Tibial nerve (tissue), 4 donors: ENCODE measurements at regions not wholly inside any gene's neighbourhood (a gene's known extent, or its start where the extent isn't known, plus 50 kb on each side); places are given as distances from the start of the nearest gene placed in this dataset.

Experiments used
- DNase-seq, 2 donors: peaks; one replicate each; pipeline ENCODE4 v3.0.0-alpha.2; 2019; ENCODE audit warnings: low spot score in 2 of 2
- H3K27ac ChIP-seq, 4 donors: fragments of 200-600 bp; sonication (generic) in 3 of 4; one replicate each; pipeline ENCODE4 v1.5.1; 2017 to 2019; ENCODE audit warnings: mild to moderate bottlenecking in 1 of 4
- H3K27me3 ChIP-seq, 2 donors: fragments of 200-600 bp; sonication (generic) in 1 of 2; one replicate each; pipeline versions ENCODE4 v1.5.1 to v1.6.0; 2017 to 2019
- H3K36me3 ChIP-seq, 3 donors: fragments of 200-600 bp; sonication (generic); one replicate each; pipeline ENCODE4 v1.5.1; 2018 to 2019
- H3K4me1 ChIP-seq, 4 donors: fragments of 200-600 bp; sonication (generic) in 3 of 4; one replicate each; pipeline ENCODE4 v1.5.1; 2017 to 2019
- H3K4me3 ChIP-seq, 4 donors: fragments of 200-600 bp; sonication (generic) in 3 of 4; one replicate each; pipeline ENCODE4 v1.5.1; 2017 to 2019; ENCODE audit warnings: mild to moderate bottlenecking in 1 of 4, moderate library complexity in 1 of 4
- H3K9me3 ChIP-seq, 4 donors: fragments of 200-600 bp; sonication (generic) in 3 of 4; one replicate each; pipeline ENCODE4 v1.5.1; 2017 to 2019
- CTCF ChIP-seq, 5 experiments: fragments of 200-600 bp in 3 of 5; fragments of 450-650 bp in 2 of 5; sonication (generic) in 3 of 5; IDR thresholded peaks; one replicate each; pipeline ENCODE4 v1.5.1; 2016 to 2019; ENCODE audit warnings: antibody characterized with exemption in 5 of 5, mild to moderate bottlenecking in 3 of 5, moderate library complexity in 2 of 5
- EP300 ChIP-seq, 2 donors: sonication (generic); formaldehyde crosslinking; IDR thresholded peaks; one replicate each; pipeline ENCODE4 v1.6.1; 2017; ENCODE audit warnings: antibody characterized with exemption in 2 of 2, mild to moderate bottlenecking in 1 of 2
- POLR2A ChIP-seq, 2 donors: fragments of 450-650 bp; IDR thresholded peaks; one replicate each; pipeline ENCODE4 v1.6.1; 2017; ENCODE audit warnings: antibody characterized with exemption in 2 of 2, mild to moderate bottlenecking in 2 of 2, moderate library complexity in 2 of 2
- WGBS, 2 donors: methylation state at CpG; one replicate each; pipeline ENCODE4 v1.1.5; 2018; 5-methylcytosine and 5-hydroxymethylcytosine counted together

GRCh38 chr1:36595349-36595748, 112.6 kb upstream of the CSF3R start:
- Histone ChIP-seq H3K27me3 (peaks cover 0 to 24% of the 10 kb centered on the region in 2 donors), H3K9me3 (no peaks in the 10 kb centered on the region), H3K27ac (no peak overlapping the region), H3K36me3 (no peaks in the 10 kb centered on the region), H3K4me3 (no peak overlapping the region), H3K4me1 (peaks cover 0 to 5% (median 0%) of the 10 kb centered on the region in 4 donors)
- WGBS, 2 donors: 29 to 39% methylated on average over 11 of the region's 11 CpGs
- no peak for DNase-seq
- TF ChIP-seq POLR2A (IDR thresholded peaks at IDR 0.05) (no peak), EP300 (IDR thresholded peaks at IDR 0.05) (no peak), CTCF (IDR thresholded peaks at IDR 0.05) (no peak)

GRCh38 chr1:36594023-36594422, 111.3 kb upstream of the CSF3R start:
- no peaks in the 10 kb centered on the region for H3K9me3 ChIP-seq
- H3K27me3 ChIP-seq: peaks cover 0 to 25% of the 10 kb centered on the region in 2 donors
- no peak for TF ChIP-seq CTCF (IDR thresholded peaks at IDR 0.05)
- no peak overlapping the region for H3K27ac ChIP-seq
- DNase-seq: no peak
- peaks cover 0 to 6% (median 0%) of the 10 kb centered on the region in 4 donors for H3K4me1 ChIP-seq
- no peak overlapping the region for H3K4me3 ChIP-seq
- 70 to 73% methylated on average over 7 of the region's 7 CpGs for WGBS, 2 donors
- no peaks in the 10 kb centered on the region for H3K36me3 ChIP-seq

- Histone ChIP-seq H3K27ac (no peak overlapping the region), H3K4me3 (no peak overlapping the region), H3K36me3 (no peaks in the 10 kb centered on the region), H3K9me3 (no peaks in the 10 kb centered on the region), H3K27me3 (peaks cover 0 to 49% of the 10 kb centered on the region in 2 donors), H3K4me1 (peaks cover 0 to 6% (median 0%) of the 10 kb centered on the region in 4 donors)
- DNase-seq: no peak
- no peak for TF ChIP-seq POLR2A (IDR thresholded peaks at IDR 0.05)
- no peak for TF ChIP-seq CTCF (IDR thresholded peaks at IDR 0.05)
- TF ChIP-seq EP300 (IDR thresholded peaks at IDR 0.05): no peak
- 57 to 68% methylated on average over 7 of the region's 7 CpGs for WGBS, 2 donors
Measured at GRCh38 chr1:36591278-36591677, 108.6 kb upstream of the CSF3R start.

GRCh38 chr1:36590771-36591170, 108.1 kb upstream of the CSF3R start:
- Histone ChIP-seq H3K9me3 (no peaks in the 10 kb centered on the region), H3K4me1 (peaks cover 0 to 6% (median 0%) of the 10 kb centered on the region in 4 donors), H3K36me3 (no peaks in the 10 kb centered on the region), H3K27ac (no peak overlapping the region), H3K4me3 (no peak overlapping the region), H3K27me3 (peaks cover 0 to 49% of the 10 kb centered on the region in 2 donors)
- TF ChIP-seq EP300 (IDR thresholded peaks at IDR 0.05) (no peak), CTCF (IDR thresholded peaks at IDR 0.05) (no peak), POLR2A (IDR thresholded peaks at IDR 0.05) (no peak)
- no peak for DNase-seq
- 14 to 21% methylated on average over 9 of the region's 9 CpGs for WGBS, 2 donors

GRCh38 chr1:36590264-36590663, 107.6 kb upstream of the CSF3R start:
- TF ChIP-seq CTCF (IDR thresholded peaks at IDR 0.05) (no peak), POLR2A (IDR thresholded peaks at IDR 0.05) (no peak), EP300 (IDR thresholded peaks at IDR 0.05) (no peak)
- no peak overlapping the region for H3K4me3 ChIP-seq
- peaks cover 0 to 49% of the 10 kb centered on the region in 2 donors for H3K27me3 ChIP-seq
- H3K4me1 ChIP-seq: peaks cover 0 to 6% (median 0%) of the 10 kb centered on the region in 4 donors
- no peak for DNase-seq
- no peaks in the 10 kb centered on the region for H3K36me3 ChIP-seq
- no peaks in the 10 kb centered on the region for H3K9me3 ChIP-seq
- WGBS, 2 donors: 51 to 59% methylated on average over 4 of the region's 4 CpGs
- no peak overlapping the region for H3K27ac ChIP-seq
